Activated CD8-positive, alpha-beta T cell treated with anti-CD3 and anti-CD28 coated beads for 36 hours (primary cell): ENCODE measurements at regions not wholly inside any gene's neighbourhood (a gene's known extent, or its start where the extent isn't known, plus 50 kb on each side); places are given as distances from the start of the nearest gene placed in this dataset.

Experiments used
- ATAC-seq: fragments of 200-7000 bp; cut with Tn5 transposase; one replicate; pipeline ENCODE4 v1.10.0; 2021; ENCODE audit warnings: mild to moderate bottlenecking, moderate library complexity
- CTCF ChIA-PET: fragments of 350-600 bp; sonication (Branson Sonifier 250); formaldehyde crosslinking; loops from one replicate; lab custom pipeline; 2021; ENCODE audit warnings: antibody characterized with exemption; lab: Charles Lee
- POLR2A ChIA-PET: fragments of 350-600 bp; sonication (Branson Sonifier 250); formaldehyde crosslinking; loops from one replicate; lab custom pipeline; 2021; ENCODE audit warnings: antibody characterized with exemption; lab: Charles Lee
- DNase-seq: peaks from one replicate; pipeline ENCODE4 v3.0.0-alpha.2; 2020
- H3K27ac Mint-ChIP-seq: one replicate; pipeline ENCODE4 v1.8.0; 2021; ENCODE audit warnings: mild to moderate bottlenecking, mixed read lengths
- H3K27me3 Mint-ChIP-seq: one replicate; pipeline ENCODE4 v1.8.0; 2021; ENCODE audit warnings: mixed read lengths
- H3K36me3 Mint-ChIP-seq: one replicate; pipeline ENCODE4 v1.8.0; 2021; ENCODE audit warnings: low read depth, mixed read lengths
- H3K4me1 Mint-ChIP-seq: one replicate; pipeline ENCODE4 v1.8.0; 2021; ENCODE audit warnings: low read depth, mixed read lengths
- H3K4me3 Mint-ChIP-seq: one replicate; pipeline ENCODE4 v1.8.0; 2021; ENCODE audit warnings: mild to moderate bottlenecking, moderate library complexity, mixed read lengths
- H3K9me3 Mint-ChIP-seq: one replicate; pipeline ENCODE4 v1.8.0; 2021; ENCODE audit warnings: mixed read lengths
- intact Hi-C: fragments of 100-400 bp; cut with micrococcal nuclease; formaldehyde crosslinking; loops from one replicate; pipeline ENCODE4 v1.10.0; 2022
- TF ChIP-seq, protein P1 (sequence below): fragments of 200-600 bp; IDR thresholded peaks from one replicate; pipeline ENCODE4 v1.8.0; 2022; ENCODE audit warnings: antibody characterized with exemption, mild to moderate bottlenecking

- TF ChIP-seq, protein P1, sequence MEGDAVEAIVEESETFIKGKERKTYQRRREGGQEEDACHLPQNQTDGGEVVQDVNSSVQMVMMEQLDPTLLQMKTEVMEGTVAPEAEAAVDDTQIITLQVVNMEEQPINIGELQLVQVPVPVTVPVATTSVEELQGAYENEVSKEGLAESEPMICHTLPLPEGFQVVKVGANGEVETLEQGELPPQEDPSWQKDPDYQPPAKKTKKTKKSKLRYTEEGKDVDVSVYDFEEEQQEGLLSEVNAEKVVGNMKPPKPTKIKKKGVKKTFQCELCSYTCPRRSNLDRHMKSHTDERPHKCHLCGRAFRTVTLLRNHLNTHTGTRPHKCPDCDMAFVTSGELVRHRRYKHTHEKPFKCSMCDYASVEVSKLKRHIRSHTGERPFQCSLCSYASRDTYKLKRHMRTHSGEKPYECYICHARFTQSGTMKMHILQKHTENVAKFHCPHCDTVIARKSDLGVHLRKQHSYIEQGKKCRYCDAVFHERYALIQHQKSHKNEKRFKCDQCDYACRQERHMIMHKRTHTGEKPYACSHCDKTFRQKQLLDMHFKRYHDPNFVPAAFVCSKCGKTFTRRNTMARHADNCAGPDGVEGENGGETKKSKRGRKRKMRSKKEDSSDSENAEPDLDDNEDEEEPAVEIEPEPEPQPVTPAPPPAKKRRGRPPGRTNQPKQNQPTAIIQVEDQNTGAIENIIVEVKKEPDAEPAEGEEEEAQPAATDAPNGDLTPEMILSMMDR: no peak
- Mint-ChIP-seq H3K4me3 (no peak overlapping the region), H3K27ac (no peak overlapping the region), H3K27me3 (no peaks in the 10 kb centered on the region), H3K36me3 (no peaks in the 10 kb centered on the region), H3K4me1 (no peaks in the 10 kb centered on the region), H3K9me3 (no peaks in the 10 kb centered on the region)
- DNase-seq (no peak), ATAC-seq (no peak)
- intact Hi-C loops: no loop called here
- ChIA-PET POLR2A (no interaction called here), CTCF (no interaction called here)
Observed at GRCh38 chr2:149884871-149885270, 297.3 kb upstream of the MMADHC start.

GRCh38 chr2:149877913-149878312, 290.3 kb upstream of the MMADHC start:
- intact Hi-C loops: no loop called here
- Mint-ChIP-seq H3K27ac (no peak overlapping the region), H3K4me3 (no peak overlapping the region), H3K27me3 (no peaks in the 10 kb centered on the region), H3K4me1 (no peaks in the 10 kb centered on the region), H3K36me3 (no peaks in the 10 kb centered on the region), H3K9me3 (no peaks in the 10 kb centered on the region)
- POLR2A ChIA-PET: no interaction called here
- ATAC-seq (no peak), DNase-seq (no peak)
- TF ChIP-seq, protein P1: no peak
- CTCF ChIA-PET: no interaction called here

GRCh38 chr2:149877074-149877473, 289.5 kb upstream of the MMADHC start:
- DNase-seq (no peak), ATAC-seq (no peak)
- no peaks in the 10 kb centered on the region for H3K9me3 Mint-ChIP-seq
- H3K27ac Mint-ChIP-seq: no peak overlapping the region
- H3K36me3 Mint-ChIP-seq: no peaks in the 10 kb centered on the region
- H3K4me3 Mint-ChIP-seq: no peak overlapping the region
- CTCF ChIA-PET: no interaction called here
- H3K4me1 Mint-ChIP-seq: no peaks in the 10 kb centered on the region
- TF ChIP-seq, protein P1: no peak
- intact Hi-C loops: no loop called here
- POLR2A ChIA-PET: no interaction called here
- H3K27me3 Mint-ChIP-seq: no peaks in the 10 kb centered on the region

DNA sequence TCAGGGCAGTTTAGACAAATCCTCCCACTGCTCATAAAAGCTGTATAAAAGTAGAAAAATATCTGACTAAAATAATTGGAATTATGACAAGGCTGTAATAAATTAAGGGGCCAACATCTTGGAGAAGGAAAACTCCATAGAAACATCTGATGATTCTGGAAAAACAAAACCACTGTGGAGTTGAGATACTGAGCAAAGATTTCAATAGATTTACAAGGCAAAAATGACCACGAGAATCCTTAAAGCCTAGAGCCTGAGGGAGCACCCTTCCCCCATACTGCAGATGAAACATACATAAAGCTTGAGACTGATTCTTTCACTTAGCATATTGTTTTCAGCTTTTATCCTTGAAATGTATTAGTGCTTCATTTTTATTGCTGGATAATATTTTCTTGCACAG, 286.4 kb upstream of the MMADHC start:
- Mint-ChIP-seq H3K27ac (no peak overlapping the region), H3K36me3 (no peaks in the 10 kb centered on the region)

GRCh38 chr2:149872638-149873150, 285.1 kb upstream of the MMADHC start:
- TF ChIP-seq, protein P1: no peak
- Mint-ChIP-seq H3K27me3 (no peaks in the 10 kb centered on the region), H3K9me3 (peaks cover 1% of the 10 kb centered on the region), H3K4me3 (no peak overlapping the region), H3K27ac (no peak overlapping the region), H3K36me3 (no peaks in the 10 kb centered on the region), H3K4me1 (no peaks in the 10 kb centered on the region)
- intact Hi-C loops: no loop called here
- no peak for DNase-seq
- ATAC-seq: no peak
- ChIA-PET CTCF (no interaction called here), POLR2A (no interaction called here)

More for the DNA sequence above, 286.4 kb upstream of the MMADHC start:
- Mint-ChIP-seq H3K4me1 (no peaks in the 10 kb centered on the region), H3K9me3 (peaks cover 1% of the 10 kb centered on the region), H3K4me3 (no peak overlapping the region), H3K27me3 (no peaks in the 10 kb centered on the region)
- intact Hi-C loops: no loop called here
- ChIA-PET CTCF (no interaction called here), POLR2A (no interaction called here)
- TF ChIP-seq, protein P1: no peak
- DNase-seq (no peak), ATAC-seq (no peak)
